ENCODE measurements at regions not wholly inside any gene's neighbourhood (a gene's known extent, or its start where the extent isn't known, plus 50 kb on each side); places are given as distances from the start of the nearest gene placed in this dataset.

DNA sequence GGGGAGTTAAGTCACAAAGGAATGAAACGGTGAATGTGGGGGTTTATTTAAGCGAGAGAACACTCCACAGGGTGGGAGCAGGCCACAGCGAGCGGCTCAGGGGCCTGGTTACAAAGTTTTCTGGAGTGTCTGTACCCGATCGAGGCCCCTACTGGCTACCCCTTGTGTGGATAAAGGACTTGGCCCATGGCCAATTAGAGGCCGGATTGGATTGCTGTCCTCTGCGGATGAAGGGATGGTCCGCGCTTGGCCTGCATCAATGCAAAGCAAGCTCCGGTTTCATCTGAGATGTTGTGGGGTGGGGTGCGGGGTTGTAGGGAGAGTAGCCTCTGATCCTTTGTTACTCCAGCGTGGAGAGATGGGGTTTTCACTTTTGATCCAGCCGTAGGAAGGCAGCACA, 1574.5 kb upstream of the TENM3 start (continued):
- TF ChIP-seq TCF7L2 (IDR thresholded peaks at IDR 0.05; ENCODE audit: borderline replicate concordance, extremely low read depth, insufficient read depth, insufficient read length): no peak
- TF ChIP-seq EZH2 (IDR thresholded peaks at IDR 0.05): no peak
- no peak for TF ChIP-seq SP1 (IDR thresholded peaks at IDR 0.05; ENCODE audit: low read depth)
- no peak for TF ChIP-seq ZFX (IDR thresholded peaks at IDR 0.05)

DNA sequence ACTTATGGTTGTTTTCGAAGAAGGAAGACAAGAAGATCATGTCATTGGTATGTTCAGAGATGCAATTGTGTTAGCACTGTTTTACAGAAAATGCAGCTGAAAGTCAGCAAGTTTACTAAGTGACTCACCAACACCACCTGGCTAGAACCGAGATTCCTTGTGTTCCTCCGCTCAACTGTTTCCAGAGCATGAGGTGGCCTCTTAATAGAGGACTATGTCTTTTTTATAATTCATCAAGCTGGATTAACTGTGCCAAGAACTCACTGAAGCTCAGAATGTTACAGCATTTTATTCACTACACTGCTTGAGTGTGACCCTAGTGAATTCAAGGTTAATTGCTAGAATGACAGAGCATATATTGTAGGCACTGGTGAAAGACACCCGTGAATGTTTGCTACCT, 1573.5 kb upstream of the TENM3 start:
- no peak overlapping the region for H3K4me2 ChIP-seq (ENCODE audit: low read length)
- RAD21 ChIA-PET (ENCODE audit: low non-redundant PET in 1 of 2, low total read pairs in 2 of 2, uncharacterized antibody in 2 of 2, unreplicated experiment in 2 of 2): no interaction called here
- intact Hi-C loops (cut with micrococcal nuclease): loop anchor here (10.0 kb wide), 1 partner anchor 475 kb away; no protein-coding TSS in a partner anchor
- H4K20me1 ChIP-seq (ENCODE audit: insufficient read depth): no peaks in the 10 kb centered on the region
- ATAC-seq: no peak
- H3K9me2 ChIP-seq (ENCODE audit: insufficient read depth): no peaks in the 10 kb centered on the region
- no peak for DNase-seq (ENCODE audit: low read depth, low spot score)
- H3K27me3 ChIP-seq (ENCODE audit: insufficient read depth, low read length): no peaks in the 10 kb centered on the region
- no peak overlapping the region for H2AFZ ChIP-seq (ENCODE audit: low read depth, low read length, poor library complexity, severe bottlenecking)
- POLR2A ChIA-PET: no interaction called here
- TF ChIP-seq, protein P1, sequence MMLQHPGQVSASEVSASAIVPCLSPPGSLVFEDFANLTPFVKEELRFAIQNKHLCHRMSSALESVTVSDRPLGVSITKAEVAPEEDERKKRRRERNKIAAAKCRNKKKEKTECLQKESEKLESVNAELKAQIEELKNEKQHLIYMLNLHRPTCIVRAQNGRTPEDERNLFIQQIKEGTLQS (IDR thresholded peaks at IDR 0.05): no peak
- TF ChIP-seq YY1 (IDR thresholded peaks at IDR 0.05; ENCODE audit: extremely low read depth, insufficient replicate concordance, low read depth, low read length) (no peak), ZNF274 (IDR thresholded peaks at IDR 0.05; ENCODE audit: low read depth, low read length) (no peak), ELF1 (IDR thresholded peaks at IDR 0.05; ENCODE audit: borderline replicate concordance, low read depth) (no peak), ZBTB33 (IDR thresholded peaks at IDR 0.05; ENCODE audit: extremely low read depth, insufficient replicate concordance, low read length) (no peak), FOSL1 (IDR thresholded peaks at IDR 0.05; ENCODE audit: low read depth) (no peak), POLR2A (IDR thresholded peaks at IDR 0.05; ENCODE audit: borderline replicate concordance, extremely low read depth, insufficient read depth, insufficient read length) (no peak), EZH2 (IDR thresholded peaks at IDR 0.05) (no peak), JUND (IDR thresholded peaks at IDR 0.05) (no peak), SRF (IDR thresholded peaks at IDR 0.05; ENCODE audit: low read depth) (no peak), EZH2phosphoT487 (IDR thresholded peaks at IDR 0.05; ENCODE audit: borderline replicate concordance) (no peak)
- TF ChIP-seq, protein P2, sequence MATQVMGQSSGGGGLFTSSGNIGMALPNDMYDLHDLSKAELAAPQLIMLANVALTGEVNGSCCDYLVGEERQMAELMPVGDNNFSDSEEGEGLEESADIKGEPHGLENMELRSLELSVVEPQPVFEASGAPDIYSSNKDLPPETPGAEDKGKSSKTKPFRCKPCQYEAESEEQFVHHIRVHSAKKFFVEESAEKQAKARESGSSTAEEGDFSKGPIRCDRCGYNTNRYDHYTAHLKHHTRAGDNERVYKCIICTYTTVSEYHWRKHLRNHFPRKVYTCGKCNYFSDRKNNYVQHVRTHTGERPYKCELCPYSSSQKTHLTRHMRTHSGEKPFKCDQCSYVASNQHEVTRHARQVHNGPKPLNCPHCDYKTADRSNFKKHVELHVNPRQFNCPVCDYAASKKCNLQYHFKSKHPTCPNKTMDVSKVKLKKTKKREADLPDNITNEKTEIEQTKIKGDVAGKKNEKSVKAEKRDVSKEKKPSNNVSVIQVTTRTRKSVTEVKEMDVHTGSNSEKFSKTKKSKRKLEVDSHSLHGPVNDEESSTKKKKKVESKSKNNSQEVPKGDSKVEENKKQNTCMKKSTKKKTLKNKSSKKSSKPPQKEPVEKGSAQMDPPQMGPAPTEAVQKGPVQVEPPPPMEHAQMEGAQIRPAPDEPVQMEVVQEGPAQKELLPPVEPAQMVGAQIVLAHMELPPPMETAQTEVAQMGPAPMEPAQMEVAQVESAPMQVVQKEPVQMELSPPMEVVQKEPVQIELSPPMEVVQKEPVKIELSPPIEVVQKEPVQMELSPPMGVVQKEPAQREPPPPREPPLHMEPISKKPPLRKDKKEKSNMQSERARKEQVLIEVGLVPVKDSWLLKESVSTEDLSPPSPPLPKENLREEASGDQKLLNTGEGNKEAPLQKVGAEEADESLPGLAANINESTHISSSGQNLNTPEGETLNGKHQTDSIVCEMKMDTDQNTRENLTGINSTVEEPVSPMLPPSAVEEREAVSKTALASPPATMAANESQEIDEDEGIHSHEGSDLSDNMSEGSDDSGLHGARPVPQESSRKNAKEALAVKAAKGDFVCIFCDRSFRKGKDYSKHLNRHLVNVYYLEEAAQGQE (IDR thresholded peaks at IDR 0.05; ENCODE audit: low read depth): no peak
- no peak overlapping the region for H3K4me3 ChIP-seq (replicated peaks in 1 of 2; ENCODE audit: low read depth in 1 of 2, low read length in 2 of 2)
- no TSS peak for BruUV-seq (replicated peaks)
- CTCF ChIA-PET: no interaction called here
- H3K9me3 ChIP-seq (ENCODE audit: control insufficient read depth in 1 of 2, insufficient read depth in 1 of 2, low read depth in 1 of 2, low read length in 2 of 2): no peaks in the 10 kb centered on the region
- H3K27ac ChIP-seq (ENCODE audit: low read depth, low read length): no peak overlapping the region
- no peaks in the 10 kb centered on the region for H3K79me2 ChIP-seq (ENCODE audit: insufficient read depth, low read length)
- H3K4me1 ChIP-seq (ENCODE audit: control insufficient read depth in 1 of 2, insufficient read depth in 2 of 2, low read length in 2 of 2): peaks cover 5 to 11% of the 10 kb centered on the region in 2 experiments; a peak in 3 of 4 replicates
- no peaks in the 10 kb centered on the region for H3K36me3 ChIP-seq (ENCODE audit: control insufficient read depth in 1 of 2, insufficient read depth in 2 of 2, low read length in 2 of 2)
- H3K9ac ChIP-seq (ENCODE audit: low read length): no peak overlapping the region

Data from HCT116 (cell line).